DMS 273 (cell line): ENCODE measurements at regions not wholly inside any gene's neighbourhood (a gene's known extent, or its start where the extent isn't known, plus 50 kb on each side); places are given as distances from the start of the nearest gene placed in this dataset.
A peak's percentile ranks its signal among the peaks of the same experiment; 100 is the strongest.
"Not testable (repeated sequence)": the region's sequence is repeated elsewhere in the genome, so short reads cannot be mapped to it uniquely, and the experiment has no call there.

Experiments used
- DNase-seq: peaks from one replicate; lab custom pipeline; 2025; ENCODE audit not compliant: unreplicated experiment; lab: John Stamatoyannopoulos, UW

DNA sequence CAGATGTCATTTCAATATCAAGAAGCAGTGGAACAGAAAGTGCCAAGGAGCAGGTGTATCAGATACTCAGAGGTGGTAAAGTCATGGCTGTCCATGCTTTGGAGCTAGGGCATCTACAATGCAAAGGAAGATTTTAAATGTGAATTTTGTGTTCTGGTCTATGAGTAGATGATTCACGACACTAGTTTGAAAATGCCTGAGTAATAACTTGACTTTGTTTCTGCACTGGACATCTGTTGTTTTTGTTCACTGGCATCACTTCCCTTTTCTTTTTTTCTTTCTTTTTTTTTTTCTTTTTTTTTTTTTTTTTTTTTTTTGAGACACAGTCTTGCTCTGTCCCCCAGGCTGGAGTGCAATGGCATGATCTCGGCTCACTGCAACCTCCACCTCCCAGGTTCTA is 460.7 kb upstream of the PAPPA start:
- not testable (repeated sequence) for DNase-seq

DNA sequence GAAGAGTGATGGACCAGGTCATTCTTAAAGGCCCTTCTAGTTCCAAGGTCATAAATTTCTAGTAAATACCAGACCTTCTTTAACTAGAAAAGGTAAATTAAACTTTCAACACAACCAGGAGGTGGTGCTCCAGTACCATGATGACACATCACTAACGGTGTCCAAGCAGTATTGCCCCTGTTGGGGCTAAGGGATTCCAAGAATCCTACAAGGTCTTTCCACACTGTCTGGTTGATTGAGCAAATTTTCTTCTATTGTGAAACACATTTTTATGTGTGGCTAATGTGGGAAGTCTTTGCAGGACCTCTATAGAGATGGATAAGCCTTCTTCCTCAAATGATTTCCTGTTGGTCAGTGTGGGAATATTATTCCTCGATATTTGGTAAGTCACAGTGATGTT is 459.6 kb upstream of the PAPPA start:
- DNase-seq: peak; percentile 21

DNA sequence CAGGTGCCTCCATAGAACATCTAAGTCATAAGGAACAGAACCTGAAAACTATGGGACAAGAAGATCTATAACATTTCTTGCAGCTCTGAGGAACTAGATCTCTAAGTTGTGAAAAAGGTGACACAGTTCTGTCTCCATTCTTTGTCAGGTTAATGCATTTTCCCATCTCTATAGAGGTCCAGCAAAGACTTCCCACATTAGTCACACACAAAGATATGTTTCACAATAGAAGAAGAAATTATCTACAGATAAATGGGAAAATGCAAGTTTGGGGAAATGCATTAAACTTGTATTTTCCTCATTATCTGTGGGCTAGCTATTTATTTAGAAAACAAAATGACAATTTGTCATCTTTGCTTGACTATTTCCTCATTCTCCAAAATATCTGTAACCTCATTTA is 458.6 kb upstream of the PAPPA start:
- DNase-seq: no peak

DNA sequence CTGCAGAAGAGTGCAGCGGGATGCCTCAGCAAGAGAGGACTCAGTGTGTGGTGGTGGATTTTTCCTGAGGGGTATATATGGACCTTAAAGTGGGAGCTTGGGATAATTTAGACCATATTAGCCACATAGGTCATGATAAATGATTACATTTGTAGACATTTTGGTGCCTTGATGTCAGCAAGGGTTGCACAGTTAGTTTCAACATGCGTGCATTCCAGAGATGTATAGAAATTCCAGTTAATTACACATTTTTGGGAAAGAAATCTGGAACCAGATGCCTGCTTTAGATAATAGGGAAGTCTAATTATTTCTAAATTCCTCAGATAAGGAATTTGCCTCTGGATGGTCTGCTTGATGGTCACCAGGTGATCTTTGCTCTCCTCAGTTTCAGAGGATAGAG is 440.6 kb upstream of the PAPPA start:
- DNase-seq: no peak

DNA sequence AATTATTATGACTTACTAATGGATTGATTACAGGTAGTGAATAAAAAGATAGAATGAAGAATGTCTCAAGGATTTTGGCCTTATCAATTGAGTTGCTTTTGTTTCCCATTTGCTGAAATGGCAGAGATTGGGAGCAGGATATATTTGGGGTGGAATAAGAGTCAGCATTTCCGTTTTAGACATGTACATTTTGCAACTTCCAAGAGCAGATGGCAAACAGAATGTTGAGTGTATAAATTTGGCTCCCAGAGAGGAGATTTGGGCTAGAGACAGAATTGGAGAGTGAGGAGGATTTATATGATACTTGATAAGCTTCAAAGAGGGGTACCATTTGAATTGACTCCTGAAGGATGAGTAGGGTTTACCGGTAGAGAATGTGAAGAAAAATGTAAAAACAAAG is 437.9 kb upstream of the PAPPA start:
- DNase-seq: no peak

DNA sequence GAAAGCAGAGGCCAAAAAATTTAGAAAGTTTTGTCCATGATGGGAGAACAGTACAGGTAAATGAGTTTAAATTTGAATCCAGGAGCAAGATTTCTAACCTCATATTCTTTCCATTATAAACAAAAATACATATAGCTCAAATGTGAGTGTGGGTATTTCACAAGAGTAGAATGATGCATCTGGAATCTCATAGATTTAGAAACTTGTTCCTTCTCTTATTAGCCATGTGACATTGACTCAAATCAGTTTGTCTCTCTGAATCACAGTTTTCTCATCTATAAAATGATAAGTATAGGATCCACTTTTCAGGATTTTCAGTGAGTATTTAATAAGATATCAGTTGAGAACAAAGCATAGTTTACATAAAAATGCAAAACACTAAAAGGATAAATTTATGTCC is 436.3 kb upstream of the PAPPA start:
- no peak for DNase-seq

DNA sequence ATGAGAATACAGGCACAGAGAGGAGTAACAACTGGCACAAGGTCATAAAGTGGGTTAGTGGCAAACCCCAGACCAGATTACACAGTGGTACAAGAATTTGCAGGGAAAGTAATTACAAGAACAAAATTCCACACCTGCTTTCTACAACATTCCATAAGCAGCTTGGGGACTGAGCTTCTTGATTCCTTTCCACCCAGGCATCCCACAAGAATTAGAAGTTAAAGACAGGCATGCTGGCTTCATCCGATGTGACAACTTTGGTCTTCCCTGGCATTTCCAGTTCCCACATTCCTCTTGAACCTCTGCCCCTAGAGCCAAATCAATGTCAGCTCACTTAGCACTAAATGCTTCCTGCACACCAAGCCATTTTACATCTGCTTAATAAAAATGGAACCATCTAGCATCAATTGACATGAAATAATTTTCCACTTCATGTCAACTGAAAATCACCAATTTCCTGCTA is 435.8 kb upstream of the PAPPA start:
- DNase-seq: no peak

DNA sequence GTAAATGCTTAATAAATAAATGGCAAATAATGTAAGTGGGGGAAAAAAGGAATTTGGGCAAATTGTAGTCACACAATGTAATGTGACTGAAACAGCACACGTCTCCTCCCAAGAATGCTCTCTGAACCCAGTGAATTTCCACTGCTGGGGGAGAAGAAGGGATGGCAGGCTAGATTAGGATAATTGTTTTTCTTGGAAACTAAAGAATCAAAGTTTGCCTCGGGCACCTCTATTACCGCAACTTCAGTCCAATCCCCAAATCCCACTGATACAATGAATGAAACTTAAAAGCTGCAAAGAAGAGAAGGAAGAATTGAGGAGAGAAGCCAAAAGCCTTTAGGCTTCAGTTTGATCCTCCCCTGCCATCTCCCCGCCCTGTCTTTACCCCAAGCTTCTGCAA is 423.2 kb upstream of the PAPPA start:
- no peak for DNase-seq

DNA sequence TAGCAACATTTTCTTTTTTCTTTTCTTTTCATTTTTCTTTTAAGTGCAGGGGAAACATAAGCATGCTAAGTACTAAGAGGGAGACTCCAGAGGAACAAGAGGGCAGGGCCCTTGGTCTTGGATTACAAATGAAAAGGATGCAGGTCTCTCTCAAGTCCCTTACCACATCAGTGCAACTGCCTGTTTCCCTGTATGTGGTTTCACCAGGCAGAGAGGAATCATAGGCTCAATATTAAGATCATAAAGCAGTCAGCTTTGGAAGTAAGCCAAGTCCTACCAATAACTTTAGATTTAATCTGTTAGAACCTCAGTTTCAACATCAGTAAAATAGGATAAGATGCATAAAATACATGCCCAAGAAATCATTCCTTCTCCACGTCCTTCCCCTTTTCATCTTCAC is 422.7 kb upstream of the PAPPA start:
- no peak for DNase-seq

DNA sequence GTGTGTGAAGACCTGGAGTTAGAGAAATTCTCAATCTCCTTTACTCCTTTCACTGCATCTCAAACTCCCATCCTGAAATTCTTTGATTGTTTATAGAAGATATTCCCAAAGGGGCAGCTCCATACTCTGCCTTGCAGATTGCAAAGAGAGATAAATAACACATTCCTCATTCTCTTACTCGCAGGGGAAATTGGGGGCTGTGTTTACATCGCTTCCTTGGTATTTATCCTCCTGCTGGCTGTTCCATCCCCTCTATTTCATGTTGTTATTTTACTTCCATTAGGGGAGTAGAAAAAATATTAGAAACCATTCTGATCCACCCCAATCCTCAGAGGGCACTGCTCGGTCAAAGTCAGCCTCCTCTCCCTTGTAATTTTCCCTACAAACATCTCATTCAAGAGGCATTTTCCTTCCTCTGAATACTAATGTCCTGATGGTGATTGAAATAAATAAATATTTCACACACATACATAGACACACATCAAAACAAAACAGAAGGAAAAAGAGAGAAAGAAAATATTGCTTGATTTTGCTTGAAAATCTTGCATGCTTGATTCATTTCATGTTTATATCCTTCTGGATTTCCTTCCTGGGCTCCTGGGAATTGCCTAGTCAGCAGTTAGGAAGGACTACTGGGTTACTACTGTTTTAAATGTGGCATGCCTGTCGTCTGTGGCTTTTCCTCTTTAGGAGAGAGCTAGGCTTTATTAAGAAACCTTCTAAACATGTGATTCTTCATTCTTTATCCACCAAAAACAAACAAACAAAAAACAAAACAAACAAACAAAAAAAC is 420.1 kb upstream of the PAPPA start:
- no peak for DNase-seq

DNA sequence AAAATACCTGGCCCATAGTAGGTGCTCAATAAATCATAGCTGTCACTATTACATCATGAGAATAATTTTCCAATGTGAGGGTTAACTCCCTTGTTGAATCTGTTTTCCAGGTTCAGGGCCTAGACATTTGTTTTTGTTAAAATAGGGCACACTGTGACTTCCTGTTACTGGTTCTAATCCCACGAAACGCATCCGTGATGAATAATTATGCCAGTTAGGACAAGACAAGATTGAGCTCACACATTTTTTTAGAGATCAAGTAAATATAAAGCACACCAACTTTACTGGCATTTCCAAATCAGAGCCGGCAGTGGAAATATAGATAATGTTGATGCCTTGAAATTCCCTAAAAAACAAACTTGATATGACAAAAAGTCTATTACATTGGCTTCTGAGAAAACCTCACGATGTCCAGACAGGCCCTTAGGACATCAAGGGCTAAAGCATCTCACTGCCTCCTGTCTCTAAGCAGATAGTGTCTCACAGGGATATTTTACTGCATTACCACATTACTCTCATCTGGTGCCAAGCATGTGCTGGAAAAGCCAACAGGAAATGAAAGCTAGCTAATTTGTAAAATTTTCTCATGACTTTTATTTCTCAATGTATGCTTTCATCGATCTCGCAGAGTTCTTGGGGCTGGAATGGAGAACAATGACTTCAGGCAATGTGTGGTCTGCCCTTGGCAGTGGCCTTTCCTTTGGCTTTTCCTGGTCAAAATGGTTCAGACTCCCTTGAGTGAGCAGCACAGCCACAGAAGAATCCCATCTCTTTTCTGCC is 414.3 kb upstream of the PAPPA start:
- DNase-seq: no peak

DNA sequence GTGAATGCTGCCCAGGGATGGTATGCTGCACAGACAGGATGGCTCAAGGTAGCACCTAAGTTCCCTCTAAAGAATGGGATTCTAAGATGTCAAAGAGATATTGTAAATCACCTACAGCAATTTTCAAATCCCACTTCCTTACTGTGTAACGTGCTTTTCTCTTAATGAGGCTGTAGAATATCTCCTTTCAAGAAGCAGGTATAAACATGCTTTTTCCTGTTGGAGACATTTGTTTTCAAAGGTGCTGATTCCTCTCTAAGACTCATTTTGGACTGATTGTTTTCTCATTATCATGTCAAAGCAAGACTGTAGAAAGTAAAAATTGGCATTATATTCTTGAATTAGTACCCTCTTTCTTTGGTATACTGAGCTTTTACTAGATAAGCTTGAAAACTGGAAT is 412.6 kb upstream of the PAPPA start:
- DNase-seq: no peak

DNA sequence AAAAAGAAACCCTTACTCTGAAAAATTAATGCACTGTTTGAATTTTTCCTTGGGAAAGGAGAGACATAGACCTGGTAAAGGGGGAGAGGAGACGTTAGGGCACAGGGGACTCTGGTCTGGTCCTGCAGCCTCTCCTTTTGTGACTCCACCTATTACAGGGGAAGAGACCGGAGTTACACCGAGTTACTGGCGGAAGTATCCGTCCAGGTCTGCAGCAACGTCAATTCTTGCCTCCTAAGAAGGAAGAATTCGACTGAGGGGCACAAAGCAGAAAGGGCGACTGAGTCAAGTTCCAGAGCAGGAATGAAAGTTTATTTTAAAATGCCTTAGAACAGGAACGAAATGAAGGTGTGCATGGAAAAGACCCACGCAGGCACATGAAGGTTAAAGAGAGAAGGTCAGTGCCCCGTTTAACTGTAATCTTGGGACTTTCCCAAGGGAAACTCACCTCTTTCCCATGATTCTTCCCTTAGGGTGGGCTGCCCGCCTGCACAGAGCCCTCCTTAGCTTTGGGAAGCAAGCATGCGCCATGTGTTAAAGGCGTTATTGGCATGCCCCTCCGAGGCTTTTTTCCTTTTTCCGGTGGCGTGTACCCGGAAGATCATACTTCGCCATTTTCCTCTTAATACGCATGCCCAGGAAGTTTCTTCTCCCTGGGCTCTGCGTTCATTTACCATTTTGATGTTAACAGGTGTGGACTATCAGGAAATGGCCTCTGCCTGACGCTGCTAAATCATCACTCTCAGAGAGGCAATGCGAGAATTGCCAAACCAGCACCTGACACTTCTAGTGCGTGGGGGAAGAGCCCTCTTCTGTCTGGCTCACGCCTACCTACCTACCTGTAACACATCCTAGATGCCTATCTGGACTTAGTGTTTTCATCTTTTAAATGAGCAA is 409.6 kb upstream of the PAPPA start:
- DNase-seq: no peak

DNA sequence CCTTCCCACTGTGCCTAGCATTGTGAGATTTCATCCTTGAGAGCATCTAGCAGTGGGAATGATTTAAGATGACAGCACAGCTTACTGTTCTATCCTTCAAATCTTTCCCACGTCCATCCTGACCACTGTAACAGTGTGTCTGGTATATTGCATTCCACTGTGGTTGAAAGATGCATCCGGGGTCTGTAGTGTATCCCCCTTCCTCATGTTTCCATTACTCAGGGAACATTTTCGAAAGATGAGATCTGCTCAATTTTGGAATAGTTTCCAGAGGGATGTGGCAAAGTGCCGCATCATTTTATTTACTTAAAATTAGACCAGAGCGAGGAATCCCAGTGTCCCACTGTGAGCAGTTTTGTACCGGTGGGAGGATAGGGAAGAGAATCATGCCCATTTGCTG is 407.1 kb upstream of the PAPPA start:
- no peak for DNase-seq

DNA sequence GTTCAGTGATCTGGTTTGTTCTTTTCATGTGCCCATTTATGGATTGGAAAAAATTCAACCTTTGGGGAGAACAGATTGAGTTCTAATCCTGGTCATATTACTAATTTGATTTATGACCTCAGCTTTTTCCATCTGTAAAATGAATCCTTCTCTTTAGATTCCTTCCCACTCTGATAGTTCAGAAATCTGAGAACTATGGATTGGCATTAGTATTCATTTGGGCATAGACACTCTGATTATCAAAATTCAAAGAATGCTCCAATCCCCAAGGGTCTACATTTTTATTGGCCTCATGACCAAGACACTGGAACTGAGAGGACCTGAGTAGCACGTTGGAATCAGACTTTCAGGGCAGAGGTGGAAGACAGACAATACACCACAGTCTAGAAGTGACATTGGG is 405.9 kb upstream of the PAPPA start:
- no peak for DNase-seq

DNA sequence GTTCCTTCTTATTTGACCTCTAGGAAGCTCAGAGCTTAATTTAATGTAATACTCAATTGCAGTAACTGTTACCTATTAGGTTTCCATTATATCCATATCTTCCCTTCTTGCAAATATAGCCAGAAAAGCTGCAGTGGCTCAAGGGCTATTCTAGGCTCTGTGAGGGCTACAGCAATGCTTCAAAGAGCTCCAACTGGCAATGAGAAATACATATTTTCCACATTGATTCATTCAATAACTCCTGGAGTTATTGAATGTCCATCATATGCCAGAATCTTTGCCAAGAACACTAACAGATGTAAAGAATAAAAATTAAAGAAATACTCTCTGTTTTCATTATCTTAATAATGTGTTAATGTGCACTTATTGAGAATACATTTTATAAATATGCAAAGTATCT is 396.9 kb upstream of the PAPPA start:
- no peak for DNase-seq

DNA sequence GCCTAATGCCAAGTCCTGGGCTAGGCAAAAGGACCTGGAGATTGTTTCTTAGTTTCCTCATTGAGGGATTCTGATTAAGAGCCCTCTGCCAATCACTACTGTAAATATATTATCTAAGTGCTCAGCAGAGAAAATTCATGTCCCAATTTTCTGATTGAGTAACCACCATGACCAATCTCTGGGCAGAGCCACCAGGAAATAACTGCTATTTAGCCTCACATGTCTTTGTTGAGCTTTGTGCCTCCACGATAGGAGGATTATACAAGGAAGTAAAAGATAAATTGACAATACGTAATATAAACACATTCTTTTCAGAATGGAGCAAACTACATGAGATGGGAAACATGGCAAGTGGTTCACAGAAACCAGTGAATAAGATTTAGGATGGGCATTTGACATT is 396.1 kb upstream of the PAPPA start:
- DNase-seq: no peak

DNA sequence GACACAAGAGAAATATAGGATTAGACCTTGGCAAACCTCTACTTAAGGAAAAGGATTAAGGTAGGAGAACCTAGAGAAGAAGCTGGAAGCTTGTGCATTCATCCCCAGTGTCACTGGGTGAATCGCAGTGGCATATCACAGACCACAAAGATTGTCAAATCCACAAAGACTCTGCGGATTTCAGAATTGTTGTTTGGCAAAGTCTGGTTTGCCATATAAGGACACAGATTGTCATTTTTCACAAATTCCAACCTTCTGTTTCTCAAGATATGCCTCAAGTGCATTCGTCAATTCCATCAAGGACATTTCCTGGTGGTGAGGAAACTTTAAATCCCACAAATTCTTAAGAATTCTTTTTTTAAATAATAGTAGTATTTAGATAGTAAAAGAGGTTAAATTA is 395.1 kb upstream of the PAPPA start:
- no peak for DNase-seq

DNA sequence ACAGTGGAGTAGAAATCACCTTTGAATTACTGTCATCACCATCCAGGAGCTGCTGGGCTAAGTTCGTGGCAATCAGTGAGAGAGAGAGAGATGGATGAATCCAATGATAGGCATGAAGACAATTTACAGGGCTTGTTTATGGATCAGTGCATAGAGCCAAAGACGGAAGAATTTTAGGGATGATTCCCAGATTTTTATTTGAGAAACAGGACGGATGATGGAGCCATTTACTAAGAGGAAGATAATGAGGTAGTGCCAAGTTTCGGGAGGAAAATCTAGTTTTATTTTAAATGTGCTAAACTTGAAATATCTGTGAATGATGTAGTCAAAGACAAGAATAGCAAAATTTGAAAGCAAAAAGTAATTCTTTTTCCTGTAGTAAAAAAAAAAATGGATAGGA is 394.2 kb upstream of the PAPPA start:
- DNase-seq: no peak

DNA sequence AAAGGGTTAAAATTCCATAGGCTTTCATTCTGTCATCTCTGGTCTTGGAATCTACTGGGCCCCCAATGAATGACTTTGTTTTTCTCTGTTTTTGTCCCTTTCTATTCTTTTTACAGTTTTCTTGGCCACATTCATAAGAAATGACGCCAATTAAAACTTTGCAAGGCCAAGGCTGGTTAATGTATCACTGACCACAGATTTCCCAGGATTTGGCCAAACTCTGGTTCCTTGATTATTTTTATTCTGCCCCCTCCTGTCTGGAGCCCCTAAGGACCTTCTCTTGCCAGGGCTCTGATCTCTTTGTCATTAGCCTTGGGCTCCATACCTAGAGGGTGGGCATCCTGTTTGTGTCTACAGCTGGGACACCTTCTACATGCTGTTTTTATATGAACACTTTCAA is 388.9 kb upstream of the PAPPA start:
- DNase-seq: no peak

DNA sequence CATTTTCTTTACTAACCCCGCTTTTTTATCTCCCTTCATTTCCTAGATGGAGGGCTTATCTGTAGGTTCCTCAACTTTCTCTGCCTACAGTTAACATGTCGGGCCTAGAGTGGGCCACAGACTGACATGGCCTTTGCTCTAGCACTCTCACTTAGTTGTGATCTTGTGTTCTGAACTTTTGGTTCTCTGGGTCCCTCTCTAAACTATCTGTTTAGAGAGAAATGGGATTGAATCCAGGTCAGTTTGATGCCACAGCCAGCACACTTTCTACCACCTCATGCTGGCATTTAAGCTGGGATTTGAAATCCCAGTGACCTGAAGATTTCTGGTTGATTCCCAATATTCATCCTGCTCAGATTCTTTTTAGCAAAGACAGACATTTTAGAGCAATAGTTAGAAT is 388.5 kb upstream of the PAPPA start:
- no peak for DNase-seq
